ENCODE measurements at regions not wholly inside any gene's neighbourhood (a gene's known extent, or its start where the extent isn't known, plus 50 kb on each side); places are given as distances from the start of the nearest gene placed in this dataset.

GRCh38 chr20:6490849-6491248, 276.6 kb upstream of the BMP2 start:
- H3K27me3 Mint-ChIP-seq (ENCODE audit: low read depth in 2 of 2), result no peaks in the 10 kb centered on the region
- H3K4me1 ChIP-seq (ENCODE audit: control insufficient read depth, insufficient read depth, low read length), result no peaks in the 10 kb centered on the region
- H3K9me3 ChIP-seq (ENCODE audit: control insufficient read depth, insufficient read depth, low read length), result peaks cover 3% of the 10 kb centered on the region
- ATAC-seq, result no peak
- DNase-seq, result no peak
- H3K4me1 Mint-ChIP-seq, result no peaks in the 10 kb centered on the region
- no peak overlapping the region for H3K4me3 ChIP-seq (ENCODE audit: low read length)
- H3K36me3 ChIP-seq (ENCODE audit: control insufficient read depth, insufficient read depth, low read length), result no peaks in the 10 kb centered on the region
- intact Hi-C loops (cut with micrococcal nuclease), result no loop called here
- H3K27ac Mint-ChIP-seq, result no peak overlapping the region
- H3K36me3 Mint-ChIP-seq, result no peaks in the 10 kb centered on the region
- TF ChIP-seq CTCF (IDR thresholded peaks at IDR 0.05), result no peak
- no peaks in the 10 kb centered on the region for H3K9me3 Mint-ChIP-seq
- no peak overlapping the region for H3K27ac ChIP-seq (ENCODE audit: low read length)
- H3K4me3 Mint-ChIP-seq, result no peak overlapping the region
- H3K27me3 ChIP-seq (ENCODE audit: control insufficient read depth, insufficient read depth, low read length), result no peaks in the 10 kb centered on the region
- 80% methylated on average over 3 of the region's 3 CpGs for WGBS (ENCODE audit: insufficient coverage)

- TF ChIP-seq CTCF (IDR thresholded peaks at IDR 0.05), result no peak
Measured at GRCh38 chr20:6489361-6490171, 277.9 kb upstream of the BMP2 start.

GRCh38 chr20:6485351-6485750, 282.1 kb upstream of the BMP2 start:
- WGBS (ENCODE audit: insufficient coverage), result 73% methylated on average over 5 of the region's 7 CpGs
- DNase-seq (no peak), ATAC-seq (no peak)
- Histone ChIP-seq H3K4me3 (ENCODE audit: low read length) (no peak overlapping the region), H3K9me3 (ENCODE audit: control insufficient read depth, insufficient read depth, low read length) (peaks cover 3% of the 10 kb centered on the region), H3K27me3 (ENCODE audit: control insufficient read depth, insufficient read depth, low read length) (no peaks in the 10 kb centered on the region), H3K36me3 (ENCODE audit: control insufficient read depth, insufficient read depth, low read length) (no peaks in the 10 kb centered on the region), H3K27ac (ENCODE audit: low read length) (no peak overlapping the region), H3K4me1 (ENCODE audit: control insufficient read depth, insufficient read depth, low read length) (no peaks in the 10 kb centered on the region)
- intact Hi-C loops (cut with micrococcal nuclease), result no loop called here
- no peak overlapping the region for H3K4me3 Mint-ChIP-seq
- H3K4me1 Mint-ChIP-seq, result no peaks in the 10 kb centered on the region
- no peaks in the 10 kb centered on the region for H3K27me3 Mint-ChIP-seq (ENCODE audit: low read depth in 2 of 2)
- no peak for TF ChIP-seq CTCF (IDR thresholded peaks at IDR 0.05)
- H3K36me3 Mint-ChIP-seq, result no peaks in the 10 kb centered on the region
- no peak overlapping the region for H3K27ac Mint-ChIP-seq
- no peaks in the 10 kb centered on the region for H3K9me3 Mint-ChIP-seq

More at GRCh38 chr20:6489361-6490171, 277.9 kb upstream of the BMP2 start:
- 60% methylated on average over 16 of the region's 16 CpGs for WGBS (ENCODE audit: insufficient coverage)
- no peak overlapping the region for H3K4me3 ChIP-seq (ENCODE audit: low read length)
- H3K4me1 ChIP-seq (ENCODE audit: control insufficient read depth, insufficient read depth, low read length), result no peaks in the 10 kb centered on the region
- no peaks in the 10 kb centered on the region for H3K27me3 ChIP-seq (ENCODE audit: control insufficient read depth, insufficient read depth, low read length)
- Mint-ChIP-seq H3K27me3 (ENCODE audit: low read depth in 2 of 2) (no peaks in the 10 kb centered on the region), H3K27ac (no peak overlapping the region), H3K4me1 (no peaks in the 10 kb centered on the region), H3K4me3 (no peak overlapping the region), H3K36me3 (no peaks in the 10 kb centered on the region), H3K9me3 (no peaks in the 10 kb centered on the region)
- intact Hi-C loops (cut with micrococcal nuclease), result no loop called here
- H3K36me3 ChIP-seq (ENCODE audit: control insufficient read depth, insufficient read depth, low read length), result no peaks in the 10 kb centered on the region
- H3K9me3 ChIP-seq (ENCODE audit: control insufficient read depth, insufficient read depth, low read length), result peaks cover 3% of the 10 kb centered on the region
- no peak overlapping the region for H3K27ac ChIP-seq (ENCODE audit: low read length)
- DNase-seq, result no peak
- ATAC-seq, result no peak

- Mint-ChIP-seq H3K4me3 (no peak overlapping the region), H3K36me3 (no peaks in the 10 kb centered on the region), H3K4me1 (no peaks in the 10 kb centered on the region), H3K27ac (no peak overlapping the region), H3K27me3 (ENCODE audit: low read depth in 2 of 2) (no peaks in the 10 kb centered on the region), H3K9me3 (no peaks in the 10 kb centered on the region)
- DNase-seq (no peak), ATAC-seq (no peak)
- Histone ChIP-seq H3K27ac (ENCODE audit: low read length) (no peak overlapping the region), H3K4me1 (ENCODE audit: control insufficient read depth, insufficient read depth, low read length) (no peaks in the 10 kb centered on the region), H3K36me3 (ENCODE audit: control insufficient read depth, insufficient read depth, low read length) (no peaks in the 10 kb centered on the region), H3K27me3 (ENCODE audit: control insufficient read depth, insufficient read depth, low read length) (no peaks in the 10 kb centered on the region), H3K4me3 (ENCODE audit: low read length) (no peak overlapping the region), H3K9me3 (ENCODE audit: control insufficient read depth, insufficient read depth, low read length) (no peaks in the 10 kb centered on the region)
- WGBS (ENCODE audit: insufficient coverage), result 100% methylated on average over 2 of the region's 2 CpGs
- TF ChIP-seq CTCF (IDR thresholded peaks at IDR 0.05), result no peak
- intact Hi-C loops (cut with micrococcal nuclease), result no loop called here
Measured at GRCh38 chr20:6483727-6484126, 283.8 kb upstream of the BMP2 start.

Measured in natural killer cell (primary cell).